Endodermal cell (in vitro differentiated cells): ENCODE measurements at regions not wholly inside any gene's neighbourhood (a gene's known extent, or its start where the extent isn't known, plus 50 kb on each side); places are given as distances from the start of the nearest gene placed in this dataset.

Experiments used
- DNase-seq: peaks from one replicate; pipeline ENCODE4 v3.0.0-alpha.2; 2017
- H3K27ac ChIP-seq: 2 replicates; pipeline ENCODE4 v1.5.1; 2013; ENCODE audit warnings: mild to moderate bottlenecking, low read depth, low read length, moderate library complexity
- H3K27me3 ChIP-seq: 2 replicates; pipeline ENCODE4 v1.6.1; 2013; ENCODE audit warnings: mild to moderate bottlenecking, low read length, moderate library complexity; ENCODE audit not compliant: insufficient read depth, control insufficient read depth, poor library complexity, severe bottlenecking
- H3K36me3 ChIP-seq: 2 replicates; pipeline ENCODE4 v1.7.0; 2013; ENCODE audit warnings: mild to moderate bottlenecking, low read length, moderate library complexity; ENCODE audit not compliant: control insufficient read depth, insufficient read depth
- H3K4me1 ChIP-seq: one replicate; pipeline ENCODE4 v1.7.0; 2013; ENCODE audit warnings: low read length; ENCODE audit not compliant: control insufficient read depth, insufficient read depth
- H3K4me3 ChIP-seq: 2 replicates; pipeline ENCODE4 v1.5.1; 2013; ENCODE audit warnings: mild to moderate bottlenecking, low read length, moderate library complexity
- H3K9ac ChIP-seq: 2 replicates; pipeline ENCODE4 v1.6.1; 2013; ENCODE audit warnings: mild to moderate bottlenecking, low read length, moderate library complexity; ENCODE audit not compliant: poor library complexity, severe bottlenecking; ENCODE audit errors: extremely low read depth
- H3K9me3 ChIP-seq: 2 replicates; pipeline ENCODE4 v1.6.1; 2013; ENCODE audit warnings: mild to moderate bottlenecking, low read length, moderate library complexity; ENCODE audit not compliant: control insufficient read depth
- H3K27ac Mint-ChIP-seq: 2 replicates; pipeline ENCODE4 v1.8.0; 2020; ENCODE audit warnings: mixed read lengths
- H3K27me3 Mint-ChIP-seq: 2 replicates; pipeline ENCODE4 v1.8.0; 2021; ENCODE audit warnings: mild to moderate bottlenecking, mixed read lengths; ENCODE audit not compliant: insufficient read depth
- H3K36me3 Mint-ChIP-seq: 2 replicates; pipeline ENCODE4 v1.8.0; 2020; ENCODE audit warnings: low read depth, mixed read lengths
- H3K4me1 Mint-ChIP-seq: 2 replicates; pipeline ENCODE4 v1.8.0; 2020; ENCODE audit warnings: mixed read lengths
- H3K4me3 Mint-ChIP-seq: 2 replicates; pipeline ENCODE4 v1.8.0; 2020; ENCODE audit warnings: mild to moderate bottlenecking, moderate library complexity, mixed read lengths
- H3K9me3 Mint-ChIP-seq: 2 replicates; pipeline ENCODE4 v1.8.0; 2020; ENCODE audit warnings: mild to moderate bottlenecking, mixed read lengths
- CTCF ChIP-seq: fragments of 200-600 bp; sonication (generic); conservative IDR thresholded peaks from 2 replicates; pipeline ENCODE4 v1.5.0; 2021; ENCODE audit warnings: antibody characterized with exemption, mild to moderate bottlenecking
- WGBS, 2 experiments: methylation state at CpG; one replicate each; pipeline versions ENCODE4 v1.1.5 to v1.1.7; 2013; ENCODE audit warnings: missing lambda C conversion rate in 2 of 2, mixed read lengths in 1 of 2; ENCODE audit not compliant: insufficient coverage in 1 of 2, insufficient read length in 1 of 2; 5-methylcytosine and 5-hydroxymethylcytosine counted together

GRCh38 chr12:98224584-98225221 lies 290.7 kb upstream of the TMPO start:
- H3K27me3 Mint-ChIP-seq = no peaks in the 10 kb centered on the region
- H3K4me1 Mint-ChIP-seq = peaks cover 46% of the 10 kb centered on the region
- no peaks in the 10 kb centered on the region for H3K36me3 ChIP-seq
- H3K27me3 ChIP-seq = no peaks in the 10 kb centered on the region
- 81 to 88% methylated on average over 5 of the region's 5 CpGs for WGBS, 2 experiments
- no peak overlapping the region for H3K4me3 ChIP-seq
- DNase-seq = no peak
- no peak for TF ChIP-seq CTCF
- H3K4me1 ChIP-seq = peaks cover 5% of the 10 kb centered on the region
- H3K27ac Mint-ChIP-seq = no peak overlapping the region
- H3K9ac ChIP-seq = no peak overlapping the region
- no peaks in the 10 kb centered on the region for H3K36me3 Mint-ChIP-seq
- H3K9me3 Mint-ChIP-seq = peaks cover 7% of the 10 kb centered on the region
- no peak overlapping the region for H3K27ac ChIP-seq
- no peak overlapping the region for H3K4me3 Mint-ChIP-seq
- H3K9me3 ChIP-seq = peaks cover 13% of the 10 kb centered on the region

- H3K4me3 ChIP-seq = no peak overlapping the region
- Mint-ChIP-seq H3K36me3 (no peaks in the 10 kb centered on the region), H3K27ac (no peak overlapping the region), H3K4me1 (peaks cover 28% of the 10 kb centered on the region), H3K4me3 (no peak overlapping the region), H3K9me3 (peaks cover 7% of the 10 kb centered on the region), H3K27me3 (no peaks in the 10 kb centered on the region)
- peak; percentile 80 for TF ChIP-seq CTCF
- H3K4me1 ChIP-seq = no peaks in the 10 kb centered on the region
- no peak overlapping the region for H3K9ac ChIP-seq
- H3K27ac ChIP-seq = no peak overlapping the region
- H3K36me3 ChIP-seq = no peaks in the 10 kb centered on the region
- peaks cover 13% of the 10 kb centered on the region for H3K9me3 ChIP-seq
- DNase-seq = peak; percentile 68
- H3K27me3 ChIP-seq = no peaks in the 10 kb centered on the region
- 97% methylated on average over 3 to 5 of the region's 6 CpGs for WGBS, 2 experiments
These were observed 288.2 kb upstream of the TMPO start for GRCh38 chr12:98227162-98227561.

- H3K27ac Mint-ChIP-seq = peak overlapping the region; percentile 52
- no peak for DNase-seq
- H3K27me3 Mint-ChIP-seq = no peaks in the 10 kb centered on the region
- Histone ChIP-seq H3K9ac (no peak overlapping the region), H3K27ac (no peak overlapping the region), H3K4me1 (no peaks in the 10 kb centered on the region), H3K9me3 (peaks cover 13% of the 10 kb centered on the region), H3K4me3 (no peak overlapping the region), H3K27me3 (no peaks in the 10 kb centered on the region), H3K36me3 (no peaks in the 10 kb centered on the region)
- H3K4me3 Mint-ChIP-seq = no peak overlapping the region
- no peaks in the 10 kb centered on the region for H3K36me3 Mint-ChIP-seq
- TF ChIP-seq CTCF = no peak
- WGBS, 2 experiments = 86 to 90% methylated on average over 5 to 7 of the region's 8 CpGs
- peaks cover 19% of the 10 kb centered on the region for H3K4me1 Mint-ChIP-seq
- peaks cover 7% of the 10 kb centered on the region for H3K9me3 Mint-ChIP-seq
These were observed 286.5 kb upstream of the TMPO start for GRCh38 chr12:98228683-98229539.
